BLaER1 (cell line): ENCODE measurements at regions not wholly inside any gene's neighbourhood (a gene's known extent, or its start where the extent isn't known, plus 50 kb on each side); places are given as distances from the start of the nearest gene placed in this dataset.

Source experiments
- H3K27ac ChIP-seq: shearing (Covaris generic); formaldehyde crosslinking; 2 replicates; pipeline ENCODE4 v1.8.1; 2022
- H3K27me3 ChIP-seq: shearing (Covaris generic); formaldehyde crosslinking; 2 replicates; pipeline ENCODE4 v1.8.1; 2022
- H3K36me3 ChIP-seq: shearing (Covaris generic); formaldehyde crosslinking; 2 replicates; pipeline ENCODE4 v1.8.1; 2022
- H3K4me1 ChIP-seq: shearing (Covaris generic); formaldehyde crosslinking; 2 replicates; pipeline ENCODE4 v1.8.1; 2022
- H3K4me2 ChIP-seq: shearing (Covaris generic); formaldehyde crosslinking; 2 replicates; pipeline ENCODE4 v1.8.1; 2022
- H3K4me3 ChIP-seq: shearing (Covaris generic); formaldehyde crosslinking; 2 replicates; pipeline ENCODE4 v1.8.1; 2022
- H3K9ac ChIP-seq: shearing (Covaris generic); formaldehyde crosslinking; 2 replicates; pipeline ENCODE4 v1.8.1; 2022
- H3K9me3 ChIP-seq: shearing (Covaris generic); formaldehyde crosslinking; 2 replicates; pipeline ENCODE4 v1.8.1; 2022
- H4K20me1 ChIP-seq: shearing (Covaris generic); formaldehyde crosslinking; 2 replicates; pipeline ENCODE4 v1.8.1; 2022
- Cebpa-rat ChIP-seq: shearing (Covaris generic); IDR thresholded peaks from 2 replicates; pipeline ENCODE4 v1.8.1; 2022

DNA sequence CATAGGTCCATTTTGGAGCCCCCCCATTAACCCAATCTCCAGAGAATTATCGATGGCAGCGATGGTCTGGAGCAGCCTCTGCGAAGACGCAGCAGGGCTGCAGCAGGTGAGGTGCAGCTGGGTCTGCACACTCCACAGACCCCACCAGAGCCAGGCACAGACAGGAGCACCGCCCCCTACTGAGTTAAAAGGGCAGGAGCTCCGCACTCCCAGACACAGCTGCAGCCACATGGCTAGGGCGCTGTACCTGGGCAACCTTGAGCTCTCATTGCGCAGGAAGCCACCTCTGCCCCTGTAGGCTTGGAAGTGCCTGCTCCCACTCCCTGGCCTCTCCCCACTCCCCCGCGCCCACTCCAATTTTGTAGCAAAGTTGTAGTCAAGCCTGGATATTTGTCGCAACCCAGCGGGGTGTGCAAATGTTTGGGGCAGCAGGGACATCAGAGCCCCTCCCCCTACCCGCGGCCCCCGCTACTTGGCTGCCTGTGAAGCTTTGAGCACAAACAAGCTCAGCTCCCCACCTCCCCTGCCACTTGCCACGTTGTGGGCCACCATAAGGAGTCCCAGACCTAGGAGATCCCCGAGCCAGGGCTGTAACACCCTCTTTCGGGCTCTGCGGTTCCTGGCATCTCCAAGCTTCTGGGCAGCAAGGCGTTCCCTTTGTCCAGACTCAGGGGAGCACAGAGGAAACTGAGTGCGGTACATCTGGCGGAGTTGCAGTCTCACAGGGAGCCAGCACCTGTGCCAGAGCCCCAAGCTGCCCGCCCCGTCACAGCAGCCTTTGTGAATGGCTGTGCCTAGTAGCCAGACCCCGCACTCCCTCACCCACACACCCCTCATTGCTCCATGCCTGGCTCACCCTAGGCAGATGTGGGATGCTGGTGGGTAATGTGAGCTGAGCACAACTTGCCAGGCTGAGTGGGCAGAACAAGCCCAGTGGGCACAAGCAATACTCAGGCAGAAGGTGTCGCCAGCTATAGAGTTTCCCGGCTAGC lies 949.7 kb upstream of the SLITRK1 start:
- Histone ChIP-seq H3K9me3 (peaks cover 8% of the 10 kb centered on the region), H3K4me3 (no peak overlapping the region), H3K27ac (no peak overlapping the region), H3K4me2 (no peak overlapping the region), H3K36me3 (no peaks in the 10 kb centered on the region), H3K27me3 (no peaks in the 10 kb centered on the region), H4K20me1 (no peaks in the 10 kb centered on the region), H3K4me1 (no peaks in the 10 kb centered on the region), H3K9ac (no peak overlapping the region)
- TF ChIP-seq Cebpa-rat = no peak

DNA sequence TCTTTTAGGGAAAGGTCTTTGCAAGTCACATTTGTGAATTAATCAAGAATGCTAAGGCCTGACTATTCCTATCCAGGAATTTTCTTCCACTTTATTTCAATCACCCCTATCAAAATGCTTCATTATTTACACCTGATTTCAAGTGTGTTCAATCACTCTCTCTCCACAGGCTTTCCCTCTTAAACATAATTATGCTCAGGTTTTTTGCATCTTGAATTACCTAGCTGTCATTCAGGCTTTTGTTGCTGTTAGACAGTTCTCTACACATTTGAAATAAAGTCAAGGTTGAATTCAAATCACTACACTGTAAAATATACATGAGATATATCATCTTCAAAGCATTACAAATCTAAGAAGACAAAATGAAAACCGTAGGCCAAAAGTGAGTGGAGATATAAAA lies 941.3 kb upstream of the SLITRK1 start:
- Histone ChIP-seq H3K36me3 (no peaks in the 10 kb centered on the region), H3K27ac (no peak overlapping the region), H3K27me3 (no peaks in the 10 kb centered on the region), H3K9me3 (no peaks in the 10 kb centered on the region), H4K20me1 (no peaks in the 10 kb centered on the region), H3K4me1 (no peaks in the 10 kb centered on the region), H3K4me3 (no peak overlapping the region), H3K4me2 (no peak overlapping the region), H3K9ac (no peak overlapping the region)
- TF ChIP-seq Cebpa-rat = no peak

DNA sequence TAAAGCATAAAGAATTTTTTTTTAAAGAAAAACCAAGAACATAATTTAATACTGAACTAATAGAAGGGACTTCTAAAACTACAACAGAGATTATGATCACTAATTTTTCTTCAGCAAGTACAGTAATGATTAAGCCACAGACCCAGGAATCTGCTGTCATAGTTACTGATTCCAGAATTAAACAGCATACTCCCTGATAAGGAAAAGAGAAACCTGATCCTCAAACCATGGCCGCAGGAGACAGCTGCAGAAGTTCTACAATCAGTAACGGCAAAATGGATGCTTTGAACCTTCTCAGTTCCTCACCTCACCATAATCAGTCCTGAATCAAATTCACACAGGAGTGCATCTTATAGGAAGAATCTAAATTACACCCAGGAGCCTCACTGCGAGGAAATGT lies 939.0 kb upstream of the SLITRK1 start:
- H3K4me3 ChIP-seq = no peak overlapping the region
- H3K4me2 ChIP-seq = no peak overlapping the region
- no peaks in the 10 kb centered on the region for H4K20me1 ChIP-seq
- no peaks in the 10 kb centered on the region for H3K4me1 ChIP-seq
- no peaks in the 10 kb centered on the region for H3K27me3 ChIP-seq
- no peak overlapping the region for H3K27ac ChIP-seq
- no peaks in the 10 kb centered on the region for H3K36me3 ChIP-seq
- no peak overlapping the region for H3K9ac ChIP-seq
- no peak for TF ChIP-seq Cebpa-rat
- no peaks in the 10 kb centered on the region for H3K9me3 ChIP-seq

DNA sequence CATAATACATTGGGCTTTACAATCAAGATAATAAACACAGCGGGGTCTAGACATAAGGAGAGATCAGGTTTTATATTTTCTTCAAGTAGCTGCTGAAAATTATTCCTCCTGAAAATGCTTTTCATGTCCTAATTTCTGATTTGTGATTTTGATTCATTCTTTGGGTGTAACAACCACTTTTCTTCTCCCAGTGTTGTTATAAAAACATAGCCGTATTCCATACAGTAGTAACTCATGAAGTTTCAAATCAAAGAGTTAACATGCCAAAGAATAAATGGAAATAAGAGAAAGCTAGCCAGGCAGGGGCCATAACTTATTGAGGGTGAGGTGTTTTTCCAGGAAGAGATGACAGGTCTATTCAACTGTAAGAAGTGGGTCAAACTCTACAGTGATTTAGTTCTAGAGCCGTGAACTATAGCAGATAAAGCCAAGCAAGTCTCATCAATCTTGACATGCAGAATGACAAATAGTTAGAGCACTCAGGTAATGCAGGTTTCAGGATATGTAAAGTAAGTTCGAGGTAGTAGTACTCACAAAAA lies 934.4 kb upstream of the SLITRK1 start:
- H3K27ac ChIP-seq = no peak overlapping the region
- no peaks in the 10 kb centered on the region for H4K20me1 ChIP-seq
- no peak for TF ChIP-seq Cebpa-rat
- H3K9ac ChIP-seq = no peak overlapping the region
- no peaks in the 10 kb centered on the region for H3K36me3 ChIP-seq
- no peak overlapping the region for H3K4me3 ChIP-seq
- no peaks in the 10 kb centered on the region for H3K9me3 ChIP-seq
- no peaks in the 10 kb centered on the region for H3K4me1 ChIP-seq
- no peaks in the 10 kb centered on the region for H3K27me3 ChIP-seq
- H3K4me2 ChIP-seq = no peak overlapping the region

DNA sequence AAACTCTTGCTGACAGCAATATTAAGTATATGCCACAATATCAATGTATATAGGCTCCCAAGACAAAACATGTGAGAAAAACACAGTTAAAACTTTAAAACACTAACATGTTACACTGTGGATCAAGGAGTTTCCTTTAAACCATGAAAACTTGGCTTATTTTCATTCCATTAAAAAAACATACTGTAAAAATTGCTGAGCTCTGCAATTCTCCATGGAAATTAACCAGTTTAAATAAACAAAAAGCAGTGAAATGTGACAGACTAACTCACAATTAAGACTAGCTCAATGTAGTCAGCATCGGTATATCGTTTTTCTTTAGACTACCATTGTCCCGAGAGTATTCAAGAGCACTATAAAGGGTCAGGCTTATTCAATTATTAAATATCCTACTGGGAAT lies 930.5 kb upstream of the SLITRK1 start:
- no peaks in the 10 kb centered on the region for H3K4me1 ChIP-seq
- TF ChIP-seq Cebpa-rat = no peak
- H3K4me2 ChIP-seq = no peak overlapping the region
- no peak overlapping the region for H3K27ac ChIP-seq
- H3K9ac ChIP-seq = no peak overlapping the region
- H3K36me3 ChIP-seq = no peaks in the 10 kb centered on the region
- no peaks in the 10 kb centered on the region for H3K27me3 ChIP-seq
- no peaks in the 10 kb centered on the region for H3K9me3 ChIP-seq
- no peak overlapping the region for H3K4me3 ChIP-seq
- H4K20me1 ChIP-seq = no peaks in the 10 kb centered on the region

DNA sequence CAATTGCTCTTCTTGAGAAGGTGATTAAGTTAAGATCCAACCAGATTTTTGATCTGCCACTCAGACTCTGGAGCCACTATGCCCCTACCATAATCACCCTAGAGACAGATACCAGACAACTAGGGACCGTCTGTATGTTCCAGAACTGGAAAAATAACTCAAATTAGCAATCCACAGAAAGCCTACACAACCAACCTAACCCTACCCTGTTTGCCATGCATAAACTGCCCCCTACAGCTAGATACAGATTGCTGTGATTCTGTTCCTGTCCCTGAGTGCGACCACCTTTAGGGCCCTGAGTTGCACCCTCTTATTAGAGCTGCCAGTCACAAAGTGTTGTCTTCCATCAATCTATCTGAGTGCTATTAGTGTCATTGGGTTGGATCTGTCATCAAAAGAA lies 929.8 kb upstream of the SLITRK1 start:
- Histone ChIP-seq H3K4me2 (no peak overlapping the region), H4K20me1 (no peaks in the 10 kb centered on the region), H3K36me3 (no peaks in the 10 kb centered on the region), H3K27ac (no peak overlapping the region), H3K4me1 (no peaks in the 10 kb centered on the region), H3K27me3 (no peaks in the 10 kb centered on the region), H3K9ac (no peak overlapping the region), H3K4me3 (no peak overlapping the region), H3K9me3 (no peaks in the 10 kb centered on the region)
- no peak for TF ChIP-seq Cebpa-rat

DNA sequence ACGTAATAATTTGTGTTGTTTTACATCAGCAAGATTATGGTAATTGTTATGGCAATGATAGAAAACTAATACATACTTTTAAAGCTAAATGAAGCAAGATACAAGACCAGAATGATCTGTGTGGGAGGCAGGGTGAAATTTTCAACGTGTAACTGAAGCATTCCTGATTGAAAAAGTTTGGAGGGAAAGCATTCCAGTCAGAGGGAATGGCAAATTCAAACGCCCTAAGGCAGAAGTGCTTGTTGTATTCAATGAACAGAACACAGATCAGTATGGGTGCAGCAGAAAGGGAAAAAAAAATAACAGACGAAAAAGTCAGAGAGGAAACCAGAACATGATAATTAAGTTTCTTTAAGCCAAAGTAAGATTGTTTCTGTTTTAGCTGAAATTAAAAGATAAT lies 928.5 kb upstream of the SLITRK1 start:
- no peak for TF ChIP-seq Cebpa-rat
- no peak overlapping the region for H3K4me3 ChIP-seq
- no peaks in the 10 kb centered on the region for H3K9me3 ChIP-seq
- H3K4me1 ChIP-seq = no peaks in the 10 kb centered on the region
- H4K20me1 ChIP-seq = no peaks in the 10 kb centered on the region
- H3K36me3 ChIP-seq = no peaks in the 10 kb centered on the region
- no peak overlapping the region for H3K9ac ChIP-seq
- no peak overlapping the region for H3K4me2 ChIP-seq
- H3K27me3 ChIP-seq = no peaks in the 10 kb centered on the region
- no peak overlapping the region for H3K27ac ChIP-seq

DNA sequence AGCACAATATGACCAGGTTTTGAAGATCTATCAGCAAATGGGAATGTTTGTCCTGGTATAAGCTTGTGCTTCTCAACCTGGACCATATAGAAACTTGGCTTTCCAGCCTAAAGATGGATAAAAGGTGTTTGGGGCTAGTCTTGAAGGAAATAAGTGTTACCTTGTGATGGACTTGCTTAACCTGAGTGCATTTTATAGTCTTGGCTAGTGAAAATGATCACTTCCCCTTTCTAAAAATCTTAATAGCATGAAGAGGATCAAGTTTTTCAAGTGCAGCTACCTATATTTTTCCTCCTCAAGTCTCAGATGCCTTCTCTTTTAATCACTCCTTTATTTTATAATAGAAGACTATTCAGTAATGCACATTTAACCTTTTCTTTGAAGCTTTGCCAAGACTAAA lies 919.8 kb upstream of the SLITRK1 start:
- H3K9ac ChIP-seq = no peak overlapping the region
- no peak overlapping the region for H3K4me2 ChIP-seq
- H4K20me1 ChIP-seq = no peaks in the 10 kb centered on the region
- TF ChIP-seq Cebpa-rat = no peak
- no peaks in the 10 kb centered on the region for H3K9me3 ChIP-seq
- H3K4me1 ChIP-seq = no peaks in the 10 kb centered on the region
- H3K4me3 ChIP-seq = no peak overlapping the region
- H3K36me3 ChIP-seq = no peaks in the 10 kb centered on the region
- no peaks in the 10 kb centered on the region for H3K27me3 ChIP-seq
- no peak overlapping the region for H3K27ac ChIP-seq

DNA sequence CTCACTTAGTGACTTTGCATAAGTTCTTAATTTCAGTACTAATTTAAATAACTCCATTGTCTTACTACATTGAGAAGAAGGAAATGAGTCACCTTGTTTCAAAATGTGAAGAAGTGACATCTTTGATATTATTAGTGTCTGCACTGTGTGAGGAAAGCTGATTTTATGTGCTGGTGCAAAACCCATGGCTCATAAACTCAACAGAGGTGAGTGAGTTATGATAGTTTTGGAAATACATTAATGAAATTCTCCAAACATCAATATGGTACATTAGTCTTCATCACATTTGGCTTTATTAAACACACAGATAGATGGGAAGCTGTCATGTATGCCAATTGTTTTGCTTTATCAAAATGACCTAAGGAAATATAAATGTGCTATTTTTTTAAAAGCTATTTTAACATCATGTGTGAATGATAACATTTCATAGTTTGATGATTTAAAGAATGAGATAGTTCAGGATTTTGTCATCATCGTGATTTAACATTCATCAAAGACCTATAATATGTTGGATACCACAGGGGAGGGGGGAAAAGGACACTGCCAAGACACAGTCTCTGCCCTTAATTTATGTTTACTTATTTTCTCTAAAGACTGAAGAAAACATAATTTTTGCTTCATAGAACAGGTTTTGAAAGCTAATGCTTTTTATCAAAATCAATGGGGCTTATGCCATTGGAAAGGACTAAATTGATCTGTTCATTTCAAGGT lies 902.3 kb upstream of the SLITRK1 start:
- Histone ChIP-seq H3K9me3 (no peaks in the 10 kb centered on the region), H3K4me3 (no peak overlapping the region), H3K27ac (no peak overlapping the region), H3K36me3 (no peaks in the 10 kb centered on the region), H3K4me2 (no peak overlapping the region), H3K27me3 (no peaks in the 10 kb centered on the region), H4K20me1 (no peaks in the 10 kb centered on the region), H3K9ac (no peak overlapping the region), H3K4me1 (no peaks in the 10 kb centered on the region)
- TF ChIP-seq Cebpa-rat = no peak

DNA sequence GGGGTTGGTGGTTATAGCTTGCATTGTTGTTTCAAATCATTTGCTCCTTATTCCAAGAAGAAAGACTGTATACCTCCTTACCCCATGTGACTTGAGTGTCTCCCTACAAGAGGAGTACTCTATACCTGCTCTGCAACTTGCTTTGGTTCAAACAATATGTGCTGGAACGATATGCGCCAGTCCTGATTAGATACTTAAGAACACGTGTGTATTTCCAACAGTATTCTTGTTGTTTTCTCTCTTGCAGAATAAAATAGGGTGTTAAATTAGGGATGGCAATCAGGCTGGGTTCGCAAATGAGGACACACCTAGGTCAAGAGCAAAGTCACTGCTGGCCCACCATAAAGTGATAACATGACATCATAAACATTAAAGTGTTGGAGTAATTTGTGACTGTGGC lies 895.0 kb upstream of the SLITRK1 start:
- Histone ChIP-seq H3K9ac (no peak overlapping the region), H3K4me2 (no peak overlapping the region), H3K4me1 (no peaks in the 10 kb centered on the region), H4K20me1 (no peaks in the 10 kb centered on the region), H3K4me3 (no peak overlapping the region), H3K27ac (no peak overlapping the region), H3K27me3 (no peaks in the 10 kb centered on the region), H3K36me3 (no peaks in the 10 kb centered on the region), H3K9me3 (no peaks in the 10 kb centered on the region)
- TF ChIP-seq Cebpa-rat = no peak
